Prostate gland (tissue), 2 donors: ENCODE measurements at regions not wholly inside any gene's neighbourhood (a gene's known extent, or its start where the extent isn't known, plus 50 kb on each side); places are given as distances from the start of the nearest gene placed in this dataset.

ENCODE experiments used
- DNase-seq: peaks from one replicate; pipeline ENCODE4 v3.0.0-alpha.2; 2019; ENCODE audit warnings: low spot score
- H3K27ac ChIP-seq, 2 donors: fragments of 200-600 bp; sonication (generic); 2 replicates each; pipeline ENCODE4 v1.5.1; 2017 to 2019
- H3K27me3 ChIP-seq: fragments of 200-600 bp; sonication (generic); replicated peaks from 2 replicates; pipeline ENCODE4 v1.5.1; 2019; ENCODE audit not compliant: insufficient read depth
- H3K36me3 ChIP-seq, 2 donors: fragments of 200-600 bp; sonication (generic); 1 replicate in 1 of 2; 2 replicates in 1 of 2; pipeline versions ENCODE4 v1.5.1 to v1.8.1; 2017 to 2019
- H3K4me1 ChIP-seq: fragments of 200-600 bp; sonication (generic); replicated peaks from 2 replicates; pipeline ENCODE4 v1.5.1; 2019
- H3K4me3 ChIP-seq, 2 donors: fragments of 200-600 bp; sonication (generic); 2 replicates each; pipeline ENCODE4 v1.5.1; 2017 to 2019
- H3K9me3 ChIP-seq: fragments of 200-600 bp; sonication (generic); 2 replicates; pipeline ENCODE4 v1.5.1; 2017
- POLR2A ChIP-seq: fragments of 450-650 bp; IDR thresholded peaks from one replicate; pipeline ENCODE4 v1.6.1; 2016; ENCODE audit warnings: antibody characterized with exemption, mild to moderate bottlenecking
- POLR2AphosphoS5 ChIP-seq: sonication (generic); formaldehyde crosslinking; IDR thresholded peaks from one replicate; pipeline ENCODE4 v1.6.1; 2017; ENCODE audit warnings: antibody characterized with exemption
- WGBS: methylation state at CpG from one replicate; pipeline ENCODE4 v1.1.5; 2018; 5-methylcytosine and 5-hydroxymethylcytosine counted together
- intact Hi-C: fragments of 100-400 bp; cut with DNase I; formaldehyde crosslinking; loops from one replicate; pipeline ENCODE4 v1.14.2; 2022
- TF ChIP-seq, protein P1 (sequence below), 4 experiments: fragments of 200-600 bp in 2 of 4; fragments of 450-650 bp in 2 of 4; sonication (generic) in 2 of 4; IDR thresholded peaks; 1 replicate in 3 of 4; 2 replicates in 1 of 4; pipeline ENCODE4 v1.5.1; 2016 to 2019; ENCODE audit warnings: antibody characterized with exemption in 4 of 4, mild to moderate bottlenecking in 2 of 4, moderate library complexity in 2 of 4

GRCh38 chr5:73380041-73380440 is 68.5 kb downstream of the FOXD1 start:
- Histone ChIP-seq H3K27ac (no peak overlapping the region), H3K9me3 (no peaks in the 10 kb centered on the region), H3K36me3 (no peaks in the 10 kb centered on the region), H3K4me3 (no peak overlapping the region), H3K4me1 (no peaks in the 10 kb centered on the region), H3K27me3 (peaks cover 26% of the 10 kb centered on the region)
- intact Hi-C loops: no loop called here
- DNase-seq: no peak
- TF ChIP-seq POLR2A: no peak
- TF ChIP-seq, protein P1, sequence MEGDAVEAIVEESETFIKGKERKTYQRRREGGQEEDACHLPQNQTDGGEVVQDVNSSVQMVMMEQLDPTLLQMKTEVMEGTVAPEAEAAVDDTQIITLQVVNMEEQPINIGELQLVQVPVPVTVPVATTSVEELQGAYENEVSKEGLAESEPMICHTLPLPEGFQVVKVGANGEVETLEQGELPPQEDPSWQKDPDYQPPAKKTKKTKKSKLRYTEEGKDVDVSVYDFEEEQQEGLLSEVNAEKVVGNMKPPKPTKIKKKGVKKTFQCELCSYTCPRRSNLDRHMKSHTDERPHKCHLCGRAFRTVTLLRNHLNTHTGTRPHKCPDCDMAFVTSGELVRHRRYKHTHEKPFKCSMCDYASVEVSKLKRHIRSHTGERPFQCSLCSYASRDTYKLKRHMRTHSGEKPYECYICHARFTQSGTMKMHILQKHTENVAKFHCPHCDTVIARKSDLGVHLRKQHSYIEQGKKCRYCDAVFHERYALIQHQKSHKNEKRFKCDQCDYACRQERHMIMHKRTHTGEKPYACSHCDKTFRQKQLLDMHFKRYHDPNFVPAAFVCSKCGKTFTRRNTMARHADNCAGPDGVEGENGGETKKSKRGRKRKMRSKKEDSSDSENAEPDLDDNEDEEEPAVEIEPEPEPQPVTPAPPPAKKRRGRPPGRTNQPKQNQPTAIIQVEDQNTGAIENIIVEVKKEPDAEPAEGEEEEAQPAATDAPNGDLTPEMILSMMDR (IDR thresholded peaks at IDR 0.05): no peak
- WGBS: 53% methylated on average over 19 of the region's 19 CpGs

DNA sequence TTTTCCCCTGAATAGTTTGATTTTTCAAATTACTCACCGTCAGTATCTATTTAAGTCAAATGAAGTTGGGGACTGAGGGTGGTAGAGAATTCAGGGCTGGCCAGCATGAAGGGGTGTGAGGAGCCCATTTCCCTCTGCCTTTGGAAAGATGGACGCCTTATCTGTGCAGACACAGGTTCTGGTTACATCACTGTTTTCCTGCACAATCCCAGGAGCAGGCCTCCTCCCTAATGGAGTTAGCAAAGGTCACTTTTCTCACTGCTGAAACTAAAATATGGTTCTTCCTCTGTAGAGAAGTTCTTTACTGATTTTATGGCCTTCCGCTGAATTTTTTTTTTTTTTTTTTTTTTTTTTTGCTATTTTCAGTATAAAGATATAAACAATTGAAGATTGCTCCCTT is 69.1 kb downstream of the FOXD1 start:
- Histone ChIP-seq H3K9me3 (no peaks in the 10 kb centered on the region), H3K27me3 (peaks cover 26% of the 10 kb centered on the region), H3K36me3 (no peaks in the 10 kb centered on the region), H3K27ac (no peak overlapping the region), H3K4me1 (no peaks in the 10 kb centered on the region), H3K4me3 (no peak overlapping the region)
- 86% methylated on average over 3 of the region's 3 CpGs for WGBS
- DNase-seq: no peak
- intact Hi-C loops: no loop called here
- TF ChIP-seq, protein P1 (IDR thresholded peaks at IDR 0.05): no peak
- no peak for TF ChIP-seq POLR2A
- no peak for TF ChIP-seq POLR2AphosphoS5

DNA sequence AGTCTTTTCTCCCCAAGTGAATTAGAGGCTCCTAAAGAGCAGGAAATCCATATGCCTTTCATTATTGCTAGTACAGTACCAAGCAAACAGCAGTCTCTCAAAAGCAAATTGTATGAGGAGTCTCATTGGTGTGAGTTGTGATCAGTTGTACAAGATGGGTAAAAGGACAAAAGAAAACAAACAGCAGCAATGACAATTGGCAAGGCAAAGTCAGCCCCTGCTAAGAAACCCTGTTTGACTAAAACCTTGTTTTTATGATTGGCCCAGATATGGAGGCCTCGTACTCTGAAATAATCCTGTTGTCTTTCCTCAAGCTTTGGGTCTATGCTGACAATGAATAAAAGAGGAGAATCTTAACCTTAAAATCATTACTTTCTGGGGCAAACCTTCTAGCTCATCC is 69.8 kb downstream of the FOXD1 start:
- TF ChIP-seq, protein P1 (IDR thresholded peaks at IDR 0.05): no peak
- no peak for TF ChIP-seq POLR2AphosphoS5
- no peak for TF ChIP-seq POLR2A
- no peaks in the 10 kb centered on the region for H3K9me3 ChIP-seq
- peaks cover 26% of the 10 kb centered on the region for H3K27me3 ChIP-seq
- 94% methylated on average over 1 of the region's 1 CpG for WGBS
- H3K36me3 ChIP-seq: no peaks in the 10 kb centered on the region
- intact Hi-C loops: no loop called here
- no peak overlapping the region for H3K4me3 ChIP-seq
- H3K4me1 ChIP-seq: no peaks in the 10 kb centered on the region
- no peak overlapping the region for H3K27ac ChIP-seq
- DNase-seq: no peak

GRCh38 chr5:73378070-73378469 is 70.5 kb downstream of the FOXD1 start:
- no peak for DNase-seq
- intact Hi-C loops: no loop called here
- Histone ChIP-seq H3K4me3 (no peak overlapping the region), H3K36me3 (no peaks in the 10 kb centered on the region), H3K4me1 (no peaks in the 10 kb centered on the region), H3K9me3 (no peaks in the 10 kb centered on the region), H3K27me3 (peaks cover 26% of the 10 kb centered on the region), H3K27ac (no peak overlapping the region)
- TF ChIP-seq POLR2A (no peak), POLR2AphosphoS5 (no peak)
- TF ChIP-seq, protein P1 (IDR thresholded peaks at IDR 0.05): no peak
- WGBS: 34% methylated on average over 5 of the region's 5 CpGs

GRCh38 chr5:73376618-73377170 is 71.9 kb downstream of the FOXD1 start:
- intact Hi-C loops: no loop called here
- DNase-seq: no peak
- H3K9me3 ChIP-seq: no peaks in the 10 kb centered on the region
- no peak overlapping the region for H3K4me3 ChIP-seq
- 70% methylated on average over 3 of the region's 3 CpGs for WGBS
- no peaks in the 10 kb centered on the region for H3K4me1 ChIP-seq
- no peak overlapping the region for H3K27ac ChIP-seq
- no peaks in the 10 kb centered on the region for H3K36me3 ChIP-seq
- peaks cover 16% of the 10 kb centered on the region for H3K27me3 ChIP-seq
- TF ChIP-seq POLR2AphosphoS5: no peak
- TF ChIP-seq, protein P1 (IDR thresholded peaks at IDR 0.05): no peak
- no peak for TF ChIP-seq POLR2A
